H1 (cell line): ENCODE measurements at regions not wholly inside any gene's neighbourhood (a gene's known extent, or its start where the extent isn't known, plus 50 kb on each side); places are given as distances from the start of the nearest gene placed in this dataset.

ENCODE experiments used
- CTCF ChIA-PET: fragments of 300-600 bp; sonication (Branson Sonifier 250); formaldehyde crosslinking; loops from one replicate; lab custom pipeline; 2021; ENCODE audit not compliant: partially characterized antibody; lab: Charles Lee
- POLR2A ChIA-PET: fragments of 300-600 bp; sonication (Branson Sonifier 250); formaldehyde crosslinking; loops from one replicate; lab custom pipeline; 2021; ENCODE audit warnings: inconsistent platforms; ENCODE audit not compliant: partially characterized antibody; lab: Charles Lee
- DNase-seq, 2 experiments: peaks; one replicate each; pipeline versions ENCODE4 v3.0.0 to v3.0.0-alpha.2; 2010 to 2022; ENCODE audit warnings: low spot score in 2 of 2, low read depth in 1 of 2, mixed read lengths in 1 of 2
- FAIRE-seq: peaks from 2 replicates; lab custom pipeline; 2011; peaks lifted over from hg19 to GRCh38; lab: Jason Lieb, UNC
- H2AFZ ChIP-seq: 2 replicates; pipeline ENCODE4 v1.8.1; 2012; ENCODE audit warnings: low read length, inconsistent platforms
- H2AK5ac ChIP-seq: 2 replicates; pipeline ENCODE4 v1.6.1; 2013; ENCODE audit warnings: low read depth, low read length
- H2BK120ac ChIP-seq: replicated peaks from 2 replicates; pipeline ENCODE3; 2013; ENCODE audit warnings: low read depth, low read length, inconsistent platforms
- H2BK12ac ChIP-seq: 2 replicates; pipeline ENCODE4 v1.6.1; 2013; ENCODE audit warnings: low read depth, low read length
- H2BK15ac ChIP-seq: 2 replicates; pipeline ENCODE4 v1.6.1; 2013; ENCODE audit warnings: low read length
- H2BK20ac ChIP-seq: 2 replicates; pipeline ENCODE4 v1.6.1; 2013; ENCODE audit warnings: low read length
- H2BK5ac ChIP-seq: 2 replicates; pipeline ENCODE4 v1.6.1; 2013; ENCODE audit warnings: low read depth, low read length
- H3K14ac ChIP-seq: 2 replicates; pipeline ENCODE4 v1.6.1; 2013; ENCODE audit warnings: inconsistent platforms; ENCODE audit not compliant: insufficient read length
- H3K18ac ChIP-seq: 2 replicates; pipeline ENCODE4 v1.6.1; 2013; ENCODE audit warnings: low read length; ENCODE audit errors: extremely low read depth
- H3K23ac ChIP-seq: 2 replicates; pipeline ENCODE4 v1.6.1; 2013; ENCODE audit warnings: inconsistent platforms; ENCODE audit not compliant: insufficient read length
- H3K23me2 ChIP-seq: 2 replicates; pipeline ENCODE4 v1.6.1; 2013; ENCODE audit warnings: low read depth, low read length
- H3K27ac ChIP-seq: 2 replicates; pipeline ENCODE4 v1.6.1; 2011; ENCODE audit warnings: low read depth, low read length, inconsistent platforms
- H3K27me3 ChIP-seq, 4 experiments: replicated peaks in 1 of 4; 1 replicate in 1 of 4; 2 replicates in 3 of 4; pipeline versions ENCODE4 v1.6.1 to v1.8.1; 2011 to 2013; ENCODE audit warnings: low read length in 3 of 4, mild to moderate bottlenecking in 3 of 4, inconsistent platforms in 2 of 4, mixed read lengths in 2 of 4, moderate library complexity in 1 of 4; ENCODE audit not compliant: control insufficient read depth in 3 of 4, insufficient read depth in 3 of 4; ENCODE audit errors: extremely low read depth in 1 of 4
- H3K36me3 ChIP-seq, 4 experiments: 2 replicates each; pipeline versions ENCODE4 v1.6.1 to v1.8.1; 2011 to 2013; ENCODE audit warnings: mild to moderate bottlenecking in 4 of 4, low read length in 3 of 4, moderate library complexity in 2 of 4, control low read depth in 1 of 4, inconsistent platforms in 1 of 4; ENCODE audit not compliant: insufficient read depth in 4 of 4, control insufficient read depth in 2 of 4
- H3K4ac ChIP-seq: replicated peaks from 2 replicates; pipeline ENCODE3; 2013; ENCODE audit warnings: low read length, low read depth, mixed read lengths, inconsistent platforms; ENCODE audit not compliant: insufficient read length
- H3K4me1 ChIP-seq, 4 experiments: replicated peaks in 1 of 4; 1 replicate in 1 of 4; 2 replicates in 3 of 4; pipeline versions ENCODE4 v1.6.1 to v1.8.1; 2011 to 2013; ENCODE audit warnings: low read length in 3 of 4, inconsistent platforms in 2 of 4, mixed read lengths in 1 of 4; ENCODE audit not compliant: insufficient read depth in 4 of 4, control insufficient read depth in 3 of 4
- H3K4me2 ChIP-seq, 2 experiments: 2 replicates each; pipeline versions ENCODE4 v1.6.1 to v1.8.1; 2011 to 2013; ENCODE audit warnings: low read depth in 2 of 2, low read length in 2 of 2, control low read depth in 1 of 2, inconsistent platforms in 1 of 2, mild to moderate bottlenecking in 1 of 2; ENCODE audit not compliant: insufficient read depth in 1 of 2
- H3K4me3 ChIP-seq, 4 experiments: fragments of 200-600, 300-600 bp in 1 of 4; sonication (generic), shearing (Covaris generic), sonication (Bioruptor Twin) in 1 of 4; 2 replicates each; pipeline versions ENCODE4 v1.5.1 to v1.8.1; 2011 to 2016; ENCODE audit warnings: low read length in 4 of 4, low read depth in 3 of 4, control low read depth in 2 of 4, inconsistent platforms in 2 of 4, mild to moderate bottlenecking in 2 of 4, mixed read lengths in 1 of 4, moderate library complexity in 1 of 4; ENCODE audit not compliant: insufficient read depth in 2 of 4; ENCODE audit errors: extremely low read depth in 1 of 4
- H3K56ac ChIP-seq: replicated peaks from 2 replicates; pipeline ENCODE3; 2013; ENCODE audit warnings: low read depth, mild to moderate bottlenecking, mixed read lengths, low read length, inconsistent platforms; ENCODE audit not compliant: insufficient read length
- H3K79me1 ChIP-seq: 2 replicates; pipeline ENCODE4 v1.6.1; 2013; ENCODE audit warnings: low read depth, low read length, control low read depth
- H3K79me2 ChIP-seq, 2 experiments: 2 replicates each; pipeline versions ENCODE4 v1.6.1 to v1.8.1; 2012 to 2013; ENCODE audit warnings: low read length in 2 of 2, mild to moderate bottlenecking in 2 of 2, inconsistent platforms in 1 of 2; ENCODE audit not compliant: insufficient read depth in 2 of 2, control insufficient read depth in 1 of 2
- H3K9ac ChIP-seq, 4 experiments: replicated peaks in 1 of 4; 1 replicate in 1 of 4; 2 replicates in 3 of 4; pipeline versions ENCODE4 v1.6.1 to v1.8.1; 2011 to 2013; ENCODE audit warnings: low read depth in 3 of 4, low read length in 3 of 4, control low read depth in 2 of 4, mild to moderate bottlenecking in 2 of 4, moderate library complexity in 2 of 4, inconsistent platforms in 1 of 4; ENCODE audit errors: extremely low read depth in 1 of 4
- H3K9me3 ChIP-seq, 2 experiments: 2 replicates each; pipeline versions ENCODE4 v1.6.1 to v1.8.1; 2012 to 2013; ENCODE audit warnings: mild to moderate bottlenecking in 2 of 2, moderate library complexity in 2 of 2, control low read depth in 1 of 2, inconsistent platforms in 1 of 2, low read depth in 1 of 2, low read length in 1 of 2, mixed read lengths in 1 of 2; ENCODE audit not compliant: insufficient read depth in 2 of 2
- H4K20me1 ChIP-seq, 2 experiments: replicated peaks in 1 of 2; 2 replicates each; pipeline versions ENCODE3 to v1.8.1; 2011 to 2013; ENCODE audit warnings: inconsistent platforms in 2 of 2, low read length in 2 of 2, mild to moderate bottlenecking in 1 of 2; ENCODE audit not compliant: insufficient read depth in 2 of 2, control insufficient read depth in 1 of 2
- H4K5ac ChIP-seq: 2 replicates; pipeline ENCODE4 v1.6.1; 2013; ENCODE audit warnings: low read length, low read depth, mixed read lengths, inconsistent platforms; ENCODE audit not compliant: insufficient read length
- H4K8ac ChIP-seq: 2 replicates; pipeline ENCODE4 v1.8.0; 2013; ENCODE audit warnings: mild to moderate bottlenecking, moderate library complexity, low read length, inconsistent platforms; ENCODE audit not compliant: insufficient read depth; ENCODE audit errors: extremely low read depth
- H4K91ac ChIP-seq: replicated peaks from 2 replicates; pipeline ENCODE3; 2013; ENCODE audit warnings: low read length, mixed read lengths, inconsistent platforms; ENCODE audit not compliant: insufficient read length
- BRCA1 ChIP-seq: IDR thresholded peaks from 2 replicates; pipeline ENCODE4 v1.6.1; 2012; ENCODE audit warnings: low read depth, low read length, improper control_type of control experiment
- CBX5 ChIP-seq: fragments of 300-800, 300-1000 bp; sonication (generic); IDR thresholded peaks from 2 replicates; pipeline ENCODE4 v1.7.1; 2016; ENCODE audit warnings: antibody characterized with exemption, low read length, low read depth
- CTBP2 ChIP-seq: IDR thresholded peaks from 2 replicates; pipeline ENCODE4 v1.7.0; 2011; ENCODE audit warnings: borderline replicate concordance, mild to moderate bottlenecking, moderate library complexity, mixed read lengths, low read length; ENCODE audit not compliant: insufficient read depth, insufficient read length
- EZH2 ChIP-seq: fragments of 200-600 bp; sonication (generic); IDR thresholded peaks from 2 replicates; pipeline ENCODE4 v1.7.1; 2012; ENCODE audit warnings: low read depth, mild to moderate bottlenecking, moderate library complexity, low read length, inconsistent platforms; ENCODE audit not compliant: severe bottlenecking
- JUN ChIP-seq: IDR thresholded peaks from 2 replicates; pipeline ENCODE4 v1.6.1; 2011; ENCODE audit warnings: low read depth, mild to moderate bottlenecking, improper control_type of control experiment, low read length
- JUND ChIP-seq: IDR thresholded peaks from 2 replicates; pipeline ENCODE4 v1.6.1; 2011; ENCODE audit warnings: mild to moderate bottlenecking, improper control_type of control experiment, low read length
- KDM1A ChIP-seq: fragments of 200-600, 300-600 bp; sonication (generic); IDR thresholded peaks from 2 replicates; pipeline ENCODE4 v1.7.1; 2016; ENCODE audit warnings: mild to moderate bottlenecking, low read length, borderline replicate concordance
- NRF1 ChIP-seq: IDR thresholded peaks from 2 replicates; pipeline ENCODE4 v1.6.1; 2011; ENCODE audit warnings: mild to moderate bottlenecking, low read depth, low read length, improper control_type of control experiment
- POLR2AphosphoS5 ChIP-seq: IDR thresholded peaks from 2 replicates; pipeline ENCODE4 v1.6.1; 2011; ENCODE audit warnings: low read depth, low read length
- POU5F1 ChIP-seq: IDR thresholded peaks from 2 replicates; pipeline ENCODE4 v1.6.1; 2011; ENCODE audit warnings: low read depth, mild to moderate bottlenecking, low read length, moderate library complexity
- RFX5 ChIP-seq: IDR thresholded peaks from 2 replicates; pipeline ENCODE4 v1.6.1; 2011; ENCODE audit warnings: low read depth, low read length, improper control_type of control experiment, borderline replicate concordance
- RXRA ChIP-seq: IDR thresholded peaks from 2 replicates; pipeline ENCODE4 v1.6.1; 2011; ENCODE audit warnings: low read depth, mild to moderate bottlenecking, low read length, moderate library complexity; ENCODE audit not compliant: insufficient read depth
- SAP30 ChIP-seq: fragments of 300-600 bp; sonication (generic); IDR thresholded peaks from 2 replicates; pipeline ENCODE4 v1.7.1; 2012; ENCODE audit warnings: low read length, moderate library complexity, mild to moderate bottlenecking, inconsistent platforms; ENCODE audit not compliant: insufficient read depth, insufficient replicate concordance
- SIX5 ChIP-seq: IDR thresholded peaks from 2 replicates; pipeline ENCODE4 v1.6.1; 2011; ENCODE audit warnings: mild to moderate bottlenecking, low read depth, low read length
- SP4 ChIP-seq: IDR thresholded peaks from 2 replicates; pipeline ENCODE4 v1.6.1; 2012; ENCODE audit warnings: low read length, inconsistent platforms
- SRF ChIP-seq: IDR thresholded peaks from 2 replicates; pipeline ENCODE4 v1.6.1; 2011; ENCODE audit warnings: mild to moderate bottlenecking, low read depth, low read length, moderate library complexity
- TBP ChIP-seq: IDR thresholded peaks from 2 replicates; pipeline ENCODE4 v1.6.1; 2011; ENCODE audit warnings: low read depth, low read length, improper control_type of control experiment
- WGBS, 2 experiments: shearing (Covaris generic) in 1 of 2; methylation state at CpG; one replicate each; pipeline versions ENCODE4 v1.1.6 to v1.1.7; 2013 to 2015; ENCODE audit warnings: low lambda C conversion rate in 2 of 2, mixed read lengths in 2 of 2, inconsistent platforms in 1 of 2, low coverage in 1 of 2, missing lambda C conversion rate in 1 of 2; ENCODE audit not compliant: insufficient replicate concordance in 2 of 2, insufficient coverage in 1 of 2, insufficient read length in 1 of 2; ENCODE audit errors: extremely low coverage in 1 of 2, missing lambda C conversion rate in 1 of 2; 5-methylcytosine and 5-hydroxymethylcytosine counted together

- no peak overlapping the region for H3K14ac ChIP-seq
- no peak overlapping the region for H3K4ac ChIP-seq
- CTCF ChIA-PET = no interaction called here
- H4K5ac ChIP-seq = no peak overlapping the region
- no peak overlapping the region for H2BK15ac ChIP-seq
- H3K9ac ChIP-seq = no peak overlapping the region
- no peak overlapping the region for H3K4me2 ChIP-seq
- H2AFZ ChIP-seq = no peak overlapping the region
- no peak overlapping the region for H4K8ac ChIP-seq
- H3K18ac ChIP-seq = no peak overlapping the region
- no peaks in the 10 kb centered on the region for H3K79me2 ChIP-seq
- H3K79me1 ChIP-seq = no peaks in the 10 kb centered on the region
- H4K91ac ChIP-seq = no peak overlapping the region
- no peak overlapping the region for H3K23ac ChIP-seq
- H2BK5ac ChIP-seq = no peak overlapping the region
- 88% methylated on average over 1 of the region's 1 CpG; no CpG with 5 or more reads in 1 of the 2 experiments for WGBS, 2 experiments
- H3K4me3 ChIP-seq = no peak overlapping the region
- no peak for FAIRE-seq
- no peak overlapping the region for H3K27ac ChIP-seq
- H4K20me1 ChIP-seq = no peaks in the 10 kb centered on the region
- no peak overlapping the region for H2BK20ac ChIP-seq
- H3K36me3 ChIP-seq = no peaks in the 10 kb centered on the region
- no peaks in the 10 kb centered on the region for H3K23me2 ChIP-seq
- no peak overlapping the region for H3K56ac ChIP-seq
- no peaks in the 10 kb centered on the region for H3K4me1 ChIP-seq
- no peak for DNase-seq
- H2AK5ac ChIP-seq = no peak overlapping the region
- POLR2A ChIA-PET = no interaction called here
- H3K27me3 ChIP-seq = peaks cover 0 to 1% (median 0%) of the 10 kb centered on the region in 4 experiments; a peak in 1 of 7 replicates
- H3K9me3 ChIP-seq = no peaks in the 10 kb centered on the region
- no peak overlapping the region for H2BK12ac ChIP-seq
- H2BK120ac ChIP-seq = no peak overlapping the region
- TF ChIP-seq POU5F1 = no peak
- no peak for TF ChIP-seq CTBP2
- TF ChIP-seq BRCA1 = no peak
- TF ChIP-seq RXRA = no peak
- TF ChIP-seq TBP = no peak
- no peak for TF ChIP-seq JUND
- TF ChIP-seq SAP30 = no peak
- no peak for TF ChIP-seq CBX5
- no peak for TF ChIP-seq EZH2
- no peak for TF ChIP-seq NRF1
- TF ChIP-seq JUN = no peak
- no peak for TF ChIP-seq KDM1A
- TF ChIP-seq SRF = no peak
- no peak for TF ChIP-seq RFX5
- TF ChIP-seq POLR2AphosphoS5 = no peak
- TF ChIP-seq SIX5 = no peak
- TF ChIP-seq SP4 = no peak
Measured at GRCh38 chr18:1425679-1426078, 521.0 kb downstream of the ADCYAP1 start.
